ACC112 (cell line): ENCODE measurements at regions not wholly inside any gene's neighbourhood (a gene's known extent, or its start where the extent isn't known, plus 50 kb on each side); places are given as distances from the start of the nearest gene placed in this dataset.
A peak's percentile ranks its signal among the peaks of the same experiment; 100 is the strongest.

Experiments
- H2AFZ ChIP-seq: fragments of 200-600 bp; sonication (generic); one replicate; pipeline ENCODE4 v1.6.0; 2017; ENCODE audit warnings: antibody characterized with exemption, low read length; ENCODE audit not compliant: unreplicated experiment
- H3K27ac ChIP-seq: fragments of 200-600 bp; sonication (generic); 2 replicates; pipeline ENCODE4 v1.5.1; 2014; ENCODE audit warnings: low read depth, mild to moderate bottlenecking, antibody characterized with exemption, low read length, moderate library complexity
- H3K27me3 ChIP-seq: fragments of 200-600 bp; sonication (generic); 2 replicates; pipeline ENCODE4 v1.6.1; 2014; ENCODE audit warnings: mild to moderate bottlenecking, antibody characterized with exemption, low read length, moderate library complexity, mixed read lengths; ENCODE audit not compliant: insufficient read depth
- H3K36me3 ChIP-seq: fragments of 200-600 bp; sonication (generic); 2 replicates; pipeline ENCODE4 v1.6.1; 2016; ENCODE audit warnings: mild to moderate bottlenecking, antibody characterized with exemption, low read length, moderate library complexity, mixed read lengths; ENCODE audit not compliant: insufficient read depth
- H3K4me1 ChIP-seq: fragments of 200-600 bp; sonication (generic); one replicate; pipeline ENCODE4 v1.6.1; 2016; ENCODE audit warnings: low read length, mixed read lengths; ENCODE audit not compliant: insufficient read depth, unreplicated experiment, control insufficient read depth
- H3K4me3 ChIP-seq: fragments of 200-600 bp; sonication (generic); 2 replicates; pipeline ENCODE4 v1.5.1; 2014; ENCODE audit warnings: mild to moderate bottlenecking, low read depth, low read length
- H3K79me2 ChIP-seq: fragments of 200-600 bp; sonication (generic); one replicate; pipeline ENCODE4 v1.6.0; 2016; ENCODE audit warnings: low read length; ENCODE audit not compliant: control insufficient read depth, unreplicated experiment, insufficient read depth

- Histone ChIP-seq H2AFZ (no peak overlapping the region), H3K27me3 (peaks cover 3% of the 10 kb centered on the region; the same call in 1 of the 2 replicates), H3K27ac (no peak overlapping the region), H3K79me2 (no peaks in the 10 kb centered on the region), H3K4me3 (no peak overlapping the region), H3K4me1 (no peaks in the 10 kb centered on the region), H3K36me3 (no peaks in the 10 kb centered on the region)
These were observed 82.3 kb downstream of the ZNF503 start for GRCh38 chr10:75319274-75319673.

GRCh38 chr10:75314570-75314969 lies 78.8 kb upstream of the COMTD1 start:
- H3K79me2 ChIP-seq, result no peaks in the 10 kb centered on the region
- no peaks in the 10 kb centered on the region for H3K27me3 ChIP-seq
- H3K4me3 ChIP-seq, result no peak overlapping the region
- no peak overlapping the region for H2AFZ ChIP-seq
- H3K27ac ChIP-seq, result no peak overlapping the region
- H3K4me1 ChIP-seq, result no peaks in the 10 kb centered on the region
- no peaks in the 10 kb centered on the region for H3K36me3 ChIP-seq

DNA sequence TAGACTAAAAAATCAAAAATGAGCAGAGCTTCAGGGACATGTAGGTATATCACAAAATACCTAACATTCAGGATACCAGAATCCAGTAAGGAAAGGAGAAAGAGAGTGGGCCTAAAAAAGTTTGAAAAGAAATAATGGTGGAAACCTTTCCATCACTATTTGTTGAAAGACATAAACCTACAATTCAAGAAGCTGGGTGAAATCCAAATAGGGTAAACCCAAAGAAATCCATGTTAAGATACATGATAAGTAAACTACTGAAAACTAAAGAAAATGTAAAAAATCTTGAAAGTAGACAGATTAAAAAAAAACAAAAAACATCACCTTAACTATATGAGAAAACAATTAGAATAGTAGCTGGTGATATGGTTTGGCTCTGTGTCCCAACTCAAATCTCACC lies 76.7 kb upstream of the COMTD1 start:
- H3K4me1 ChIP-seq, result no peaks in the 10 kb centered on the region
- no peak overlapping the region for H3K27ac ChIP-seq
- H3K27me3 ChIP-seq, result no peaks in the 10 kb centered on the region
- H3K36me3 ChIP-seq, result no peaks in the 10 kb centered on the region
- no peak overlapping the region for H3K4me3 ChIP-seq
- H3K79me2 ChIP-seq, result no peaks in the 10 kb centered on the region
- no peak overlapping the region for H2AFZ ChIP-seq

GRCh38 chr10:75305675-75306074 lies 69.9 kb upstream of the COMTD1 start:
- no peaks in the 10 kb centered on the region for H3K79me2 ChIP-seq
- H3K36me3 ChIP-seq, result no peaks in the 10 kb centered on the region
- H3K27ac ChIP-seq, result no peak overlapping the region
- no peak overlapping the region for H2AFZ ChIP-seq
- H3K27me3 ChIP-seq, result no peaks in the 10 kb centered on the region
- peaks cover 7% of the 10 kb centered on the region for H3K4me1 ChIP-seq
- H3K4me3 ChIP-seq, result no peak overlapping the region

DNA sequence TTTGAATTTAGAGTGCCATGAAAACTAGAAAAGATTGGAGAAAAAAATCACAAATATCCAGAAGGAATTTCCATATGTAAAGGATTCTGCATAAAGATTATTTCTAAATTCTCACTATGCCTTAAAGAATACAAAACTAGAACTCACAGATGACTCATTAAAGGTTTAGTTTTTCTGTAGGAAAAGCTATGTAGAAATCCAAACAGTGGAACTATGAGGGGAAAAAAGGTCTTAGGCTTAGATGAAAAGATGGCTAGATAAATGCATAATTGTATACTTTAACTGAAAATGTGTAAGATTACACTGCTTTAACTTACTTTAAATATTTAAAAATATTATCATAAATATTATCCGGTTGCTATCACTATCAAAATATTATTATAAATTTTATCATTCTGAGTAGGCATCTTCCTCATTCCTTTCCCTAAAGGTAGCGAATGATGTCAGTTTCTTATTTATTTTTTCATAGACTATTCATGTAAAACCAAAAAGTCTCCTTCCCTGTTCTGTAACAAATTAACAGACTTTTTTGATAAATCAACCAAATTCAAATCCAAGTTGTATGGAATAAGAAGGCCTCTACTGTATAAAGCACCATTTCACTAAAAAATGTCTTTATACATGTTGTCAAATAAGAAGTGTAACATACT lies 69.1 kb upstream of the COMTD1 start:
- peaks cover 7% of the 10 kb centered on the region for H3K4me1 ChIP-seq
- H3K79me2 ChIP-seq, result no peaks in the 10 kb centered on the region
- no peaks in the 10 kb centered on the region for H3K27me3 ChIP-seq
- peak overlapping the region; percentile 60 for H2AFZ ChIP-seq
- H3K36me3 ChIP-seq, result no peaks in the 10 kb centered on the region
- no peak overlapping the region for H3K4me3 ChIP-seq
- H3K27ac ChIP-seq, result peak overlapping the region; percentile 45

DNA sequence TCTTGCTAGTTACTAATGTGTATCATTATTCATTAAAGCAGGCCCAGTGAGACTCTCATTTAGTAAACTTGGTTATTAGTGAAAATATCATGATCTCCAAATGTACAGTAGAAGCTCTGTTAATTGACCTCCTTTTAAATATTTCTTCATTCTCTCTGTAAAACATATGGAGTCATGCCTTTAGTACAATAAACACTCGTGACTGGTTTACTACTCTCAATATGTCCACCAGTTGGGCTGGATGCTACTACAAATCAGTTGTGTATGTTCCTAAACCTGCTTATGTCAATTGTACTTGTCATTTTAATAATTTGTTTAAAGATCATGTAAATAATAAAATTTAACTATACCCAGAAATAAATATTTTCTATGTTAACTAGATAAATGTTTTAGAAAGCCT lies 68.6 kb upstream of the COMTD1 start:
- Histone ChIP-seq H2AFZ (no peak overlapping the region), H3K27me3 (no peaks in the 10 kb centered on the region), H3K36me3 (no peaks in the 10 kb centered on the region), H3K79me2 (no peaks in the 10 kb centered on the region), H3K4me3 (no peak overlapping the region), H3K4me1 (peaks cover 7% of the 10 kb centered on the region), H3K27ac (peak overlapping the region; percentile 45)

DNA sequence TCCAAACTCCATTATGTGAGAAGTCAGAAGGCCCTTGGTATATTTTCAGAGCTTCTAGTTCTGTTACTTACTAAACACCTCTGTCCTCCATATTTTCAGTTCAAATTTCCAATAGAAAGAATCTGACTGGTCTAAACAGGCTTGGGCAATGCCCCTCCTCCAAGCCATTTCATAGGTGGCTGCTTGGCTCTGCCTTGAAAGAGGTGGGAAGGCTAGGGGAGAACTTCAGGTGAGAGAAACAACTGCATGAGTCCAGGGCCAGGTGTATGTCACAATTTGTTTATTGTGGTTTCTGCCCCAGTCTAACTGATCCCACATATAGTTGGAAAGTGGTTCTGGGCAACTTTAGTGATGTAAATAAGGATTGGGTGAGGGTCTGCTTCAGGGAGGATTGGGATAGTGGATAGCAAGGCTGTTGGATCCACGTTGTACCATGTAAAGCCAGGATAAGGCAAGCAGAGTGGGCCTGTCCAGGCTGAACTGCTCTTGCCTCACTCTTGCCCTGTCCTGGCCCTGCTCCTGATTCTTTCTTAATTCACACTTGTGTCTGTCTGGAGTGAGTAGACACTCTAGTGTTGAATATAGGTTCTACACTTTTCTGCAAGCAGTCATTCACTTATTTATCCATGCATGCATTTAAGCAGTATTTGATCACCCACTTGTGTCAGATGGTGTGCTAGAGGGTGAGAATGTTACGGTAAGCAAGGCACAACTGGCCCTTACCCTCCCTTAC lies 67.5 kb upstream of the COMTD1 start:
- Histone ChIP-seq H2AFZ (no peak overlapping the region), H3K27ac (no peak overlapping the region), H3K4me3 (no peak overlapping the region), H3K4me1 (peaks cover 7% of the 10 kb centered on the region), H3K79me2 (no peaks in the 10 kb centered on the region), H3K36me3 (no peaks in the 10 kb centered on the region), H3K27me3 (no peaks in the 10 kb centered on the region)

- Histone ChIP-seq H2AFZ (no peak overlapping the region), H3K27me3 (no peaks in the 10 kb centered on the region), H3K79me2 (no peaks in the 10 kb centered on the region), H3K36me3 (no peaks in the 10 kb centered on the region), H3K4me1 (peaks cover 7% of the 10 kb centered on the region), H3K27ac (no peak overlapping the region), H3K4me3 (no peak overlapping the region)
These were observed 66.3 kb upstream of the COMTD1 start for GRCh38 chr10:75302029-75302428.

DNA sequence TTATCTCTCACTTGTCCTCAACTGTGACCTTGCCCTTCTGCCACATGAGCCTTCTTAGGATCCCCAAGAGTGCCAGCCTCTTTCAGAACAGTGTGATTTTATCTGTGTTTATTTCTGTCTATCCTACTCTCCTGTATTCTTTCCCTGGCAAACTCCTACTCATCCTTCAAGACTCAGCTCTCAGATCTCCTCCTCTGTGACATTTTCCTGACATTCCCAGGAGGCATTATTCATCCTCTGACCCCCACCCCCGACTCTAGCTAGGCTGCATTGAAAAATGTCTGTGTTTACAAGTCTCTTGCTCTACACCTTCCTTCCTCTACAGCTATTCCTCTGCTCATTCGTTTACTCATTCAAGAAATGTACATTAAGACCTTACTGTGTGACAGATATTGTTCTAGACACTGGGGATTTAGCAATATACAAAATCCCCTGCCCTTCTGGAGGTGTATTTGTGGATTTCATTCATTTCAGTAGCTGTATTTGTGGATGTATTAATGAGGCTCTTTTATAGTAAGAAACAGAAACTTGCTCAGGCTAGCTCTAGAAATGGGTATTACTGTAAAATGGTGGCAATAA lies 61.4 kb upstream of the COMTD1 start:
- Histone ChIP-seq H3K27ac (no peak overlapping the region), H3K79me2 (no peaks in the 10 kb centered on the region), H2AFZ (no peak overlapping the region), H3K36me3 (no peaks in the 10 kb centered on the region), H3K4me1 (peaks cover 18% of the 10 kb centered on the region), H3K27me3 (no peaks in the 10 kb centered on the region), H3K4me3 (no peak overlapping the region)

- H3K36me3 ChIP-seq, result no peaks in the 10 kb centered on the region
- H3K27me3 ChIP-seq, result peaks cover under 1% of the 10 kb centered on the region; the same call in 1 of the 2 replicates
- H2AFZ ChIP-seq, result peak overlapping the region; percentile 92
- H3K27ac ChIP-seq, result peak overlapping the region; percentile 82
- no peaks in the 10 kb centered on the region for H3K79me2 ChIP-seq
- peak overlapping the region; percentile 81 for H3K4me3 ChIP-seq
- H3K4me1 ChIP-seq, result peaks cover 18% of the 10 kb centered on the region
These were observed 60.2 kb upstream of the COMTD1 start for GRCh38 chr10:75295868-75296441.
